ENCODE measurements at regions not wholly inside any gene's neighbourhood (a gene's known extent, or its start where the extent isn't known, plus 50 kb on each side); places are given as distances from the start of the nearest gene placed in this dataset.

GRCh38 chr3:66165660-66166059 is 55.1 kb upstream of the SLC25A26 start:
- 50 to 77% (median 74%) methylated on average over 1 of the region's 1 CpG for WGBS, 3 donors
- DNase-seq (no peak), ATAC-seq (no peak)
- intact Hi-C loops (cut with DNase I) = no loop called here
- H3K27me3 ChIP-seq (ENCODE audit: insufficient read depth in 3 of 3, low read length in 2 of 3) = peaks cover 0 to 2% (median 0%) of the 10 kb centered on the region in 3 donors
- no peak overlapping the region for H3K4me3 ChIP-seq
- H3K9me3 ChIP-seq = no peaks in the 10 kb centered on the region
- H3K27ac ChIP-seq = no peak overlapping the region
- no peak for TF ChIP-seq CTCF (IDR thresholded peaks at IDR 0.05)
- no peaks in the 10 kb centered on the region for H3K4me1 ChIP-seq
- H3K36me3 ChIP-seq (ENCODE audit: insufficient read depth in 1 of 2, low read depth in 1 of 2) = no peaks in the 10 kb centered on the region

- DNase-seq (no peak), ATAC-seq (no peak)
- H3K4me3 ChIP-seq = no peak overlapping the region
- H3K9me3 ChIP-seq = no peaks in the 10 kb centered on the region
- H3K4me1 ChIP-seq = no peaks in the 10 kb centered on the region
- H3K27ac ChIP-seq = no peak overlapping the region
- H3K36me3 ChIP-seq (ENCODE audit: insufficient read depth in 1 of 2, low read depth in 1 of 2) = no peaks in the 10 kb centered on the region
- intact Hi-C loops (cut with DNase I) = no loop called here
- peaks cover 0 to 2% (median 0%) of the 10 kb centered on the region in 3 donors for H3K27me3 ChIP-seq (ENCODE audit: insufficient read depth in 3 of 3, low read length in 2 of 3)
- no peak for TF ChIP-seq CTCF (IDR thresholded peaks at IDR 0.05)
These were observed 56.6 kb upstream of the SLC25A26 start for GRCh38 chr3:66164155-66164554.

- Histone ChIP-seq H3K27me3 (ENCODE audit: insufficient read depth in 3 of 3, low read length in 2 of 3) (peaks cover 0 to 2% (median 0%) of the 10 kb centered on the region in 3 donors), H3K4me1 (no peaks in the 10 kb centered on the region), H3K36me3 (ENCODE audit: insufficient read depth in 1 of 2, low read depth in 1 of 2) (no peaks in the 10 kb centered on the region), H3K9me3 (no peaks in the 10 kb centered on the region), H3K4me3 (no peak overlapping the region), H3K27ac (no peak overlapping the region)
- no peak for TF ChIP-seq CTCF (IDR thresholded peaks at IDR 0.05)
- intact Hi-C loops (cut with DNase I) = no loop called here
- no peak for ATAC-seq
- no peak for DNase-seq
- 80 to 91% (median 82%) methylated on average over 5 of the region's 5 CpGs for WGBS, 3 donors
These were observed 57.6 kb upstream of the SLC25A26 start for GRCh38 chr3:66163222-66163621.

- no peak for TF ChIP-seq CTCF (IDR thresholded peaks at IDR 0.05)
- Histone ChIP-seq H3K4me1 (no peaks in the 10 kb centered on the region), H3K27ac (no peak overlapping the region), H3K36me3 (ENCODE audit: insufficient read depth in 1 of 2, low read depth in 1 of 2) (no peaks in the 10 kb centered on the region), H3K27me3 (ENCODE audit: insufficient read depth in 3 of 3, low read length in 2 of 3) (peaks cover 0 to 2% (median 0%) of the 10 kb centered on the region in 3 donors), H3K4me3 (no peak overlapping the region), H3K9me3 (no peaks in the 10 kb centered on the region)
- intact Hi-C loops (cut with DNase I) = no loop called here
- ATAC-seq (no peak), DNase-seq (no peak)
- 73 to 80% (median 78%) methylated on average over 3 of the region's 3 CpGs for WGBS, 3 donors
These were observed 58.0 kb upstream of the SLC25A26 start for GRCh38 chr3:66162766-66163165.

- Histone ChIP-seq H3K9me3 (no peaks in the 10 kb centered on the region), H3K27me3 (ENCODE audit: insufficient read depth in 3 of 3, low read length in 2 of 3) (no peaks in the 10 kb centered on the region), H3K4me3 (no peak overlapping the region), H3K27ac (no peak overlapping the region), H3K4me1 (peaks cover 10% of the 10 kb centered on the region), H3K36me3 (ENCODE audit: insufficient read depth in 1 of 2, low read depth in 1 of 2) (no peaks in the 10 kb centered on the region)
- ATAC-seq (no peak), DNase-seq (no peak)
- intact Hi-C loops (cut with DNase I) = no loop called here
- no peak for TF ChIP-seq CTCF (IDR thresholded peaks at IDR 0.05)
- 77 to 94% (median 86%) methylated on average over 5 of the region's 5 CpGs for WGBS, 3 donors
These were observed 61.7 kb upstream of the SLC25A26 start for GRCh38 chr3:66158933-66159683.

All from psoas muscle (tissue), 7 donors.